Fibroblast of the aortic adventitia (primary cell): ENCODE measurements at regions not wholly inside any gene's neighbourhood (a gene's known extent, or its start where the extent isn't known, plus 50 kb on each side); places are given as distances from the start of the nearest gene placed in this dataset.

ENCODE experiments used
- DNase-seq: peaks from one replicate; pipeline ENCODE4 v3.0.0-alpha.2; 2010; ENCODE audit warnings: low read depth
- H3K4me3 ChIP-seq: 2 replicates; pipeline ENCODE4 v1.5.1; 2011; ENCODE audit warnings: low read depth, mild to moderate bottlenecking, control low read depth, low read length, moderate library complexity
- TF ChIP-seq, protein P1 (sequence below): IDR thresholded peaks from 2 replicates; pipeline ENCODE4 v1.5.1; 2011; ENCODE audit warnings: mild to moderate bottlenecking, low read length, control low read depth, inconsistent platforms; ENCODE audit not compliant: insufficient read depth

DNA sequence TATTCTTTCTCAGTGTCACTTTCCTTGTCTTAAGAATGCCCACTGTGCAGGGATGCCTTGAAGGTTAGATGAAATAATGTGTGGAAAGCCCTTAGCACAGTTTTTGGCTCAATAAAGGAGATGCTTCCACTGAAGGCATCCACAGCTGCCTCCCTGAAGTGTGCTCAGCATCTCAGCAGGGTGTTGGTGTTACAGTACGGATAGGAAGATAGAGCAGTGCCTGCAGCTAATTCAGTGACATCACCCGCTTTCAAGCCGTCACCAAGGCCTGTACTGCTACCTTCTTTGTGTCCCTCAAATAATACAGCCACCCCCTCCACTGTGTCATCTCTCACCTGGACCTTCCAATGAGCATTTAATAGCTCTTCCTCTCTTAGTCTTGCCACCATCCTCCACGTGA, 59.0 kb downstream of the NDUFS5 start:
- no peak for DNase-seq
- TF ChIP-seq, protein P1, sequence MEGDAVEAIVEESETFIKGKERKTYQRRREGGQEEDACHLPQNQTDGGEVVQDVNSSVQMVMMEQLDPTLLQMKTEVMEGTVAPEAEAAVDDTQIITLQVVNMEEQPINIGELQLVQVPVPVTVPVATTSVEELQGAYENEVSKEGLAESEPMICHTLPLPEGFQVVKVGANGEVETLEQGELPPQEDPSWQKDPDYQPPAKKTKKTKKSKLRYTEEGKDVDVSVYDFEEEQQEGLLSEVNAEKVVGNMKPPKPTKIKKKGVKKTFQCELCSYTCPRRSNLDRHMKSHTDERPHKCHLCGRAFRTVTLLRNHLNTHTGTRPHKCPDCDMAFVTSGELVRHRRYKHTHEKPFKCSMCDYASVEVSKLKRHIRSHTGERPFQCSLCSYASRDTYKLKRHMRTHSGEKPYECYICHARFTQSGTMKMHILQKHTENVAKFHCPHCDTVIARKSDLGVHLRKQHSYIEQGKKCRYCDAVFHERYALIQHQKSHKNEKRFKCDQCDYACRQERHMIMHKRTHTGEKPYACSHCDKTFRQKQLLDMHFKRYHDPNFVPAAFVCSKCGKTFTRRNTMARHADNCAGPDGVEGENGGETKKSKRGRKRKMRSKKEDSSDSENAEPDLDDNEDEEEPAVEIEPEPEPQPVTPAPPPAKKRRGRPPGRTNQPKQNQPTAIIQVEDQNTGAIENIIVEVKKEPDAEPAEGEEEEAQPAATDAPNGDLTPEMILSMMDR: no peak
- H3K4me3 ChIP-seq: no peak overlapping the region

DNA sequence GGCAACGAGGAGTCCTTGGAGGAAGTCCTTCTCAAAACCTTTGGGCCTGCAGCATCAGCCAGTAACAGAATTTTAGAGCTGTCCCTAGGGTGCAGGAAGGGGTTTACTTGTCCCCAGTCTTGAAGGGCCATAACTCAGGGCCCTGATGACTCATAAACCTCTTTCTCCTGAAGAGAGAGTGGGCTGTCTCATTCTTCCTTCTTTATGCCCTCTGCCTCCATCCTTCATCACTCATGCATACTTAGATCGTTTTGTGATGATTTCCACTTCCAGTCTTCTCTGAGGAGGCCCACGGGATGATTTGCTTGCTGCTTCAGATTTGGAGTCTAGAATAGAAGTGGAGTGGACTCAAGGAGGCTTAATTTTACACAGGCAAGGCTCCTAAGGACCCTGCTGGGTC, 60.2 kb downstream of the NDUFS5 start:
- DNase-seq: no peak
- H3K4me3 ChIP-seq: no peak overlapping the region
- TF ChIP-seq, protein P1: no peak

DNA sequence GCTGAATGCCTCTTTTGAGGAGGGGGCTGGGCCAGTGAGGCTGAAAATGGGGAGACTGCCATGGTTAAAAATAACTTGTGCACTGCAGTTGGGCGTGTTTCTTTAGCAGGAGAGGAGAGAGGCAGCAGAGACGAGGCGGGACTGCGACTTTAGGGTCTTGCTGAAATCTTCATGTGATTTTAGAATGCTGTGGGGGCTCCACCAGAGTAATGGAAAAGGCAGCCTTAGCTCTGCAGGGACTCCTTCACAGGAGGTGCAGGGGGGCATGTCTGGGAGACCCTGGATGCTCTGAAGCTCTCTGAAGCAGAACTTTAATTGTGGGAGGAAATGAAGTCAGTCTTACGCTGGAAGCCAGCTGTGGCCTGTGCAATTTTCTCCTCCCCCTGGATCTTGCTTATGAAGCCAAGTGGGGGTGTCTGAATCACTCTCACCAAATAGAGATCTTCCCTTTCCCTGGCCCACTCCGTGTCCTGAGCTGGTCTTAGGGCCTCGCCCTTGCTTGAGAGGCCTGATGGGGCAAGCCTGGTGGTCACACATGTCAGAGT, 60.8 kb downstream of the NDUFS5 start:
- TF ChIP-seq, protein P1: no peak
- no peak overlapping the region for H3K4me3 ChIP-seq
- DNase-seq: peak; percentile 86

DNA sequence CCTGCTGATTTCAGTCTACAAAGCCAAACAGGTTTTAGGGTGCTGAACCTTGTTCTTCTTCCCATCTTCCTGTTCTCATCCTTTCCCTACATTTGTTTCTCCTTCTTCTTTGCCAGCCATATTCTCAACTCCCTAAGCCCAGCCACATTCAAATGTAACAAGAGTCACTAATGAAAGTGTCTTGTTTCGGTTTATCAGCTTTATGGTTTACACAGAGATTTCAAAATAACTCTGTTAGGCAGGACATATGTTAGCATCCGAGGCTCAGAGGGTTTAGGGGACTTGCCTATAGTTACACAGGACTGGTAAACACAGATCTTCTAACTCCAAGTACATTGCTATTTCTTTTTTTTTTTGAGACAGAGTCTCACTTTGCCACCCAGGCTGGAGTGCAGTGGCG, 61.3 kb downstream of the NDUFS5 start:
- H3K4me3 ChIP-seq: no peak overlapping the region
- TF ChIP-seq, protein P1: no peak
- DNase-seq: no peak

DNA sequence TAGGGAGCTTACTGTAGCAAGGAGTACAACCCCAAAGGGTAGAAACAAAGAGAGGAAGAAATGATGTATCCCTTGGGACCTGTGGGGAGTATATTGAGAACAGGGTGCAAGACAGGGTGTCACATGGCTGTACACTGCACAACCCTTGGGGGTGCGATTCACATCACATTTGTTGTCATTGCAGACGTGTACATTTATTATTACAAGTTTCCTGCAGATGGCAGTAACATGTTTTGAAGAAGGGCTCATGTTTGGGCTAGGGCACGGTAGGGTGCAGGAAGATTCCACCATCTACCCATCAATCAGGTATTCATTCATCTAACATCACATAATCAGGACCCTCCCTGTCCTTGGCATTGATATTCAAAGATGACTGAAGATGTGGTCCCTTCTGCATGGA, 62.5 kb downstream of the NDUFS5 start:
- no peak overlapping the region for H3K4me3 ChIP-seq
- DNase-seq: no peak
- TF ChIP-seq, protein P1: no peak

DNA sequence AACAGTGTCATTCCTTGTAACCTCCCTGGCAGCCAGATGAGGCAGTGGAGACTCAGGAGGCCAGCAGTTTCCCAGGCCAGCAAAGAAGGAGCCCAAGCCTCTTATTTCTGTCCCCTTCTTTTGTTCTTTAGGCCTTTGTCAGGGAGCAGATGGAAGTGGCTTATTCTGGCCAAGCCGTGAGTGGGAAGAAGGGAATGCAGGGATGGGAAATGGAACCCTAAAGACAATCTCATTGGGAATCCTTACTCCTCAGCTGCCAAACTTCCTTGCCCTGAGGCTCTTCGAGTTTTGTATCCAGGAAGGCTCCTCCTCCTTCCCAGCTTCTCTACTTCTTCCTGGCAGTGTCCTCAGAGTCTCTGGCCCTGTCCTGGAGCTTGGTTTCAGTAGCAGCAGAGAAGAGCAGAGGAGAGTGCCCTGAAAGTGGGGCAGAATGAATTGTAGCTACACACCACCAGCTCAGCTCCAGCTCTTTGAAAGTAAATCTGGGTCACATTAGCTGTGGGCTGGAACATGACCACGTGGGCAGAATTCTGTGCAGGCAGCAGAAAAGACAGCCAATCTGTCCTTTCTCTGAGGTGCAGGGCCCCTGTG, 63.9 kb downstream of the NDUFS5 start:
- DNase-seq: peak; percentile 67
- H3K4me3 ChIP-seq: no peak overlapping the region
- TF ChIP-seq, protein P1: no peak
